PC-9 (cell line): ENCODE measurements at regions not wholly inside any gene's neighbourhood (a gene's known extent, or its start where the extent isn't known, plus 50 kb on each side); places are given as distances from the start of the nearest gene placed in this dataset.

Source experiments
- EZH2 ChIP-seq: fragments of 200-600 bp; sonication (generic); IDR thresholded peaks from 2 replicates; pipeline ENCODE4 v1.8.0; 2017; ENCODE audit warnings: antibody characterized with exemption, low read depth
- TF ChIP-seq, protein P1 (sequence below): fragments of 200-600 bp; sonication (generic); conservative IDR thresholded peaks from 2 replicates; pipeline ENCODE4 v1.6.1; 2017; ENCODE audit warnings: mixed run types, antibody characterized with exemption, mild to moderate bottlenecking, moderate library complexity

GRCh38 chr15:21267226-21267625 lies 173.1 kb downstream of the POTEB3 start:
- TF ChIP-seq, protein P1, sequence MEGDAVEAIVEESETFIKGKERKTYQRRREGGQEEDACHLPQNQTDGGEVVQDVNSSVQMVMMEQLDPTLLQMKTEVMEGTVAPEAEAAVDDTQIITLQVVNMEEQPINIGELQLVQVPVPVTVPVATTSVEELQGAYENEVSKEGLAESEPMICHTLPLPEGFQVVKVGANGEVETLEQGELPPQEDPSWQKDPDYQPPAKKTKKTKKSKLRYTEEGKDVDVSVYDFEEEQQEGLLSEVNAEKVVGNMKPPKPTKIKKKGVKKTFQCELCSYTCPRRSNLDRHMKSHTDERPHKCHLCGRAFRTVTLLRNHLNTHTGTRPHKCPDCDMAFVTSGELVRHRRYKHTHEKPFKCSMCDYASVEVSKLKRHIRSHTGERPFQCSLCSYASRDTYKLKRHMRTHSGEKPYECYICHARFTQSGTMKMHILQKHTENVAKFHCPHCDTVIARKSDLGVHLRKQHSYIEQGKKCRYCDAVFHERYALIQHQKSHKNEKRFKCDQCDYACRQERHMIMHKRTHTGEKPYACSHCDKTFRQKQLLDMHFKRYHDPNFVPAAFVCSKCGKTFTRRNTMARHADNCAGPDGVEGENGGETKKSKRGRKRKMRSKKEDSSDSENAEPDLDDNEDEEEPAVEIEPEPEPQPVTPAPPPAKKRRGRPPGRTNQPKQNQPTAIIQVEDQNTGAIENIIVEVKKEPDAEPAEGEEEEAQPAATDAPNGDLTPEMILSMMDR, result no peak
- no peak for TF ChIP-seq EZH2
